GM21447 (cell line): ENCODE measurements at regions not wholly inside any gene's neighbourhood (a gene's known extent, or its start where the extent isn't known, plus 50 kb on each side); places are given as distances from the start of the nearest gene placed in this dataset.

Experiments used
- ATAC-seq: cut with Tn5 transposase; IDR thresholded peaks from one replicate; pipeline ENCODE4 v1.9.1; 2021; ENCODE audit not compliant: unreplicated experiment

DNA sequence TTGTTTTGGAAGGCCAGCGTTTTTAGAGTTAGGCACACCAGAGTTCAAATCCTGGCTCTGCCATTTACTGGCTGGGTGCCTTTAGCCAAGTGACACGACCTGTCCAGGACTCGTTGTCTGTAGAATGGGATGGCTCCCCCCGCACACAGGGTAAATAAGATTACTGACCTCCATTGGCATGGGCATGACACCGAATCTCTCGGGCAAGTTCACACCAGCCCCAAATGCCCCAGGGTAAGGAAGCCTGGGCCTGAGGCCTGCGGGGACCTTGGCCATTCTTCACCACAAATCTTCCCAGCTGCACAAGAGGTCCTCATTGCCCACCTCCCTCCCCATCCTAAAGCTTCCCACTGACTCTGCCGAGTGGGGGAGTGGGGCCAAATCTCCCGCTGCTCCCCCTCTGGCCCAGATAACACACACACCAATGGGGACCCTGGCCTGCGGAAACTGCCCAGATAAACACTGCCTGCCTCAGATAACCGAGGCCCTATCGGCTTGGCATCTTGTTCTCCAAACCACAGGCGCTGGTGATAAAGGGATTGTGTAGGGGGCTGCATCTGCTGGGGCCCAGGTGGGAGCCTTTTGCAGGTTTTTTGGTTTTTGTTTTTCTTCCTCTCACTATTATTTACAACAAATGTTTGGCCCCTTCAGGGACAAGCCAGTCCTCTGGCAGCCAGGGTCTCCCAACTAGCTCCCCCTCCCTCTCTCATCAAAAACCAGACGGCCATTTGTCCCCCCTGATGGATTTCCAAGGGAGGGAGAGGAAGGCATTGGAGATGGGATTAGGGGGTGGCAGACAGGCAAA is 75.0 kb upstream of the LHX1 start:
- no peak for ATAC-seq

DNA sequence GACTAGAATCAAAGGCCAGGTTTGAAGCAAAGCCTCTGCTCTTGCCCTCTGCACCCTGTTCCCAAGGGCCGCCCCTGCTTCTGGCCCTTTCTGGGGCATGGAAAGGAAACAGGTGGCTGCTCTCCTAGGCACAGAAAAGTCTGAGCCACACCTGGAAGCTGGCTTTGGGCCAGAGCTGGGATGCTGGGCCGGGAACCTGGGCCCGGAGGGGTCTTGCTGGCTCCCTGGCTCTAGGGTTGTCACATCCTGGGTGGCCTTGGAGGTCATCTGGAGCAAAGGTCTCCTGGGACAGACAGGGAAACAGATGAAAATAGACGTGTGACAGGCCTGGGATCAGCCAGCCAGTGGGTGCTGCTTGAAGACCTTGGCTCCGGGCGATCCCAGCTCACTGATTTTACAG is 74.1 kb upstream of the LHX1 start:
- ATAC-seq = no peak

DNA sequence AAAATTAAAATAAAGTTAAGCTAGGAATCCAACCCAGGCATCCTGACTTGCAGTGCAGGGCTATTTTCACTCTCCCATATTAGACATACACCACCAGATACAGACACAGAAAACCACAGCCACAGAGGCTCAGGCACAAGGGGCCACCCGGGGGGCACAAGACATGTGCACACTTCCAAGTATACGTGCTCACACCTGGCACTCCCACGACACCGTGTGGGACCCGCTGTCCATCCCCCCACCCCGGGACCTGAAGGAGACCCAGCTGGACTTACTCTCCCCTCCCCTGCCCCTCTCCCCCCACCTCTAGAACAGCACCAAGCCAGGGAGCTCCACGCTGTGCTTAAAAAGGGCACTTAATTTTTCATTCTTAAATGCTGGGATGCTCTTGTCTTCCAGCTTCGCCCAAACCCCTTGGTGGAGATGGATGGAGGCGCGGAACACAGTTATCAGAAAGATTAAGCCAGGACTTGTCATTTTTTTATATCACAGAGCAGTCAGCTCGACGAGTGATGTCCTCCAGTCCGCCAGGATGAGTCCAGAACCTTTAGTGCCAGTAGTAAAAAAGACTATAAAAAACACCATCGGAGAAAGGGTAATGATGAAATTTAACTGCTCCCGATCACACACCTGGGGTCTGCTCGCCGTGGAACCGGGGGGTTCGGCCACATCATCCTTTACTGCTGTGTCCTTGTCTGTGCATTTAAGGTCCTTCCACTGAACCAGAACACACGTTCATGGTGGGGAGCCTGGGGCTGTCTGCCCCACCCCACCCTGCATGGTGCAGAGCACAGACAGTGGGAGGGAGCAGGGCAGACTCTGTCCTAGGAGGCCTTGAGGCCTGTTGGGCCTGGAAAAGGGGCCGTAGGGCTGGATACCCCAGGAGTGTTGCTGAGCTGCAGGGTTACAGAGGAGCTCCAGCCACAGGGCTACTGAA is 73.3 kb upstream of the LHX1 start:
- no peak for ATAC-seq

DNA sequence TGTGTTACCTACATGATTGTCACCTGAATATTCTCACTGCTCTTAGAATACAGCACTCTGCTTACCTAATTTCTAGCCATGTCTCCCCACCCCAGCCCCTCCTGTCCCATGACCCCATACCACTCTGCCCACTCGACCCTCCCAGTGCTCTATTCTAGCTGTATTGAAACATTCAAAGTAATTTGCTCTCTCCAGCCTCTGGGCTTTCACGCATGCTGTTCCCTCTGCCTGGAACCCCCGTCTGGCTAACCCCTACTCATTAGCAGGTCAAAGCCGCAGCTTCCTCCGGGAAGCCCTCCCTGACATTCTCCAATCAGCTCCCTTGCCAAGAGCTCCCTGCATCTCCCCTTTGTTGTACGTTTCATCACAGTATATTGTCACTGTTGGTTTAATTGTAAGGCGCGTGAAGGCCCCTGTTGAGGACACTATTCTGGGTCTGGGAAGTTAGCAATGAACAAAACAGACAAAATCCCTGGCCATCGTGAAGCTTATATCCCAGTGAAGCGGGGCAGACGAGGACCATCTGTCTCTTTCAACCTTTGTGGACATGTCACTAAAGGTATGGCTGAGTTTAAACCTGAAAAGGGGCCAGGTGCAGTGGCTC is 72.3 kb upstream of the LHX1 start:
- ATAC-seq = no peak

DNA sequence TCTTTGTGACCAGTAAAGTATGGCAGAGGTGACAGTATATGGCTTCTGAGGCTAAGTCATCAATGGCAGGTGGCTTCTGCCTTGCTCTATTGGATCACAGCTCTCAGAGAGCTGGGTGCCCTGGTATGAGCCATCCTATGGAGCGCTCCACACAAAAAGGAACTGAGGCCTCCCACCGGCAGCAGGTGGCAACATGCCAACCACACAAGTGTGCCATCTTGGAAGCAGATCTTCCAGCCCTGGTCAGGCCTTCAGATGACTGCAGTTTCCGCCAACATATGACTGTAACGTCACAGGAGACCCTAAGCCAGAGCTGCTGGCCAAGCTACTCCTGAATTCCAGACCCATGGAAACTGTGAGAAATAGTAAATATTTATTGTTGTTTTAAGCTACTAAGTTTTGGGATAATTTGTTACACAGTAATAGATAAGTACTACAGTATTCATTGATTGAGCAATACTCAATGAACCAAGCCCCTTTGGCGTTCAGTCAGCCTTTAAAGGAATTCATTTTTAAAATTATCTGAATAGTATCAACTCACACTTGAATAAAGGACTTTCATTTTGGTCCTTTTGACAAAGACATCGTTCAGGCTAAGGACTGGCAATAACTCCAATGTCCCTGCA is 69.4 kb upstream of the LHX1 start:
- ATAC-seq = no peak

- ATAC-seq = no peak
Measured at GRCh38 chr17:36868777-36869176, 68.5 kb upstream of the LHX1 start.

DNA sequence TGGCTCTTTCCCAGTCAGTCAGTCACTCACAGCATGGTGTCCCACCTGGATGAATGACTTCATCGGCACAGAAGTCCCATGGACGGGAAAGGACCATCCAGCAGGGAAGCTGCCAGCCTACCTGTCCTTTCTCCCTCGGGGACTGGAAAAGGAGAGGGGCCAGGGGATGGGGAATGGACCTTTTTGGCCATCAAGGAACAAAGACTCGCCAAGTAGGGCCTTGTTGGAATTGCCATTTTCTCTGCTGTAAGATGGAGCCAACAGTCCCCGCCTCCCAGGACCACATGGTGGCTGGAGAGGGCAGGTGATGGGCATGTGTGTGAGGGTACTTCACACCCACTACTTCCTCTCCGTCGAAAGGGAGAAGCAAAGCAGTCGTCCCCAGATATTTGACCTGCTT is 67.8 kb upstream of the LHX1 start:
- no peak for ATAC-seq

DNA sequence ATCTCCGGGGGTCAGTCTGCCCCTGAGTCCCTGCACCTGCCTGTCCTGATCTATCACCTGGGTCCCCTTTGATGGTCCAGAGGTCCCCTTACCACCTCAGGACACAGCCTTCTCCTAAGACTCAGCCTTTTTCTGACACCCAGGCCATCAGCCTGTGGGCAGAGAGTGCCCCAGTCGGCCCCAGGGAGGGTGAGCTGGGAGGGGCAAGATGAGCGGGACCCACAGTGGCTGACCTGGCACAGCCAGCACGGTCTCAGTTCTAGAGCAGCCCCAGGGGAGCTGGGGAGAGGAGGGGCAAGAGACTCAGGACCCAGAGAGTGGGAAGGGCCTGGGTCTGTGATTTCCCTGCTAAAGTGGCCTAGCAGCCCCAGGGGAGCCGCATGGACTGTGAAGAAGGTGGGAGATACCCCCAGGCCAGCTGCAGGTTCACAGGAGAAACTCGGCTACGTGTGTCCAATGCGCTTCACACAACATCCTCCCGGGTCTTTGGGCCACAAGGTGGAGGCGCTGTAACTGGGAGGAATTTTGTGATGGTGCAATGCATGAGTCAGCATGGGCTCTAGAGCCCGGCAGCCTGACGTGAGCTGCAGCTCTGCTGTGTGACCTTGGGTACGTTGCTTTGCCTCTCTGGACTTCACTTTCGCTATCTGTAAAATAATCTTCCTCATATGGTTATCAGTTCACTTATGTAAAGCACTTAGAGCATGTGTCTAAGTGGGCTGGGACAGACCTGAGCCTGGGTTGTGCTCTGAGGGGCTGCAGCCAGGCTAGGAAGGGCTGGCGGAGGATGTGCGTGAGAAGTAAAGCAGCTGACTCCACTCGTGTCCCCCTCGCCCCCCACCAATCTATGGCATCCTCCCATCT is 67.2 kb upstream of the LHX1 start:
- no peak for ATAC-seq

DNA sequence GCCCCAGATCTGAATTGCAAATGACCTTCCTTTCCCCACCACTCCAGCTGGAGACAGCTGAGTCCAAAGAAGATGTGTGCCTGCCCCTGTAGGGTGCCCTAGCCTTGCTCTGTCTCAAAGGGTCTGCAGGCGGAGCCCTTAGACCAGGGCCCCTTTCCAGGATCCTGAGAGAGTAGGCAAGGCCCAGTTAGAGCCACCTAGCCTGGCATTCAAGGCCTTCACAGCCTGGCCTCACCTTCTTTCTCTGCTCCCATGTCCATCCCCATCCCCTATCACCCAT is 66.6 kb upstream of the LHX1 start:
- no peak for ATAC-seq

DNA sequence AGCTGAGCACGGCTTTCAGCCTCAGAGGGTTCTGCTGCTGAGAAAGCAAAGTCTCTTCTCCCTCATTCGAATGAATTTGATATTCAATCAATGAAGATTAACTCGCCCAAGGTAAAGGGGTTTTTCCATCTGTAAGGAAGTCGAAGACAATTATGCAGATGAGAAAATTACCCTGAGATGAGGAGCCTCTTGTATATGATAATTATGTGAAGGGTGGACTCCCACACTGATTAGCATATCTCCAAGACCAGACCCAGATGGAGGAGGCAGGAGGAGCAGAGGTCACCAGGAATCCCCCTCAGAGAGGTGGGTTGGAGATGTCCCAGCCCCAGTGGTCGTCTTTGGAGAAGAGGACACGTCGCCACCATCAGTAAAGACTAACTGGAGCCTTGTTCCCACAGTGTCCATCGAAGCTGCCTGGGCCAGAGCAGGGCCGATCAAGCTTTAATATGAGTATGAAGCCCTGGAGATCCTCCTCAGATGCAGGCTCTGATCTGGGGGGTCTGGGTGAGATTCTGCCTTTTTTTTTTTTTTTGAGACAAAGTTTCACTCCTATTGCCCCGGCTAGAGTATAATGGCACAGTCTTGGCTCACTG is 61.5 kb upstream of the LHX1 start:
- no peak for ATAC-seq

GRCh38 chr17:36876966-36877365 is 60.3 kb upstream of the LHX1 start:
- ATAC-seq = no peak

DNA sequence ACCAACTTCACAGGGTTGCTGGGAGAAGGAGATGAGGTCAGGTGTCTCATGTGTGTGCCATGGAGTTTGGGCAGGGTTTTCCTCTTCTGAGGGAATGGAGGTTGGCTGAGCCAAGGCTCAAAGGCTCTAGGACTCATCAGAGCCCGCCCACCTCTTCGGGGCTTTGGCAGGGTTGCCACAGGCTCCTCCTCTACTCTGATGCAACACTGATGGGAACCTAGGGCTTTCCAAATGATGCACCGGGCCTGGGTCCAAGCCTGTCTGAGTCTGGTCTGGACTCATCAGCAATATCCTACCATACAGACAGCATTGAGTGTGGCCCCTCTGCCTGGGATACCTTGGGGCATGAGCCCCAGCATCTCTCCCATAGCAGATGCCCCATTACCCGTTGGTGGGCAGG is 59.5 kb upstream of the LHX1 start:
- no peak for ATAC-seq

- ATAC-seq = no peak
Measured at GRCh38 chr17:36878216-36878615, 59.1 kb upstream of the LHX1 start.

GRCh38 chr17:36879027-36879426 is 58.2 kb upstream of the LHX1 start:
- no peak for ATAC-seq

GRCh38 chr17:36879624-36880131 is 57.6 kb upstream of the LHX1 start:
- no peak for ATAC-seq

- ATAC-seq = no peak
Measured at GRCh38 chr17:36880268-36880905, 56.9 kb upstream of the LHX1 start.

DNA sequence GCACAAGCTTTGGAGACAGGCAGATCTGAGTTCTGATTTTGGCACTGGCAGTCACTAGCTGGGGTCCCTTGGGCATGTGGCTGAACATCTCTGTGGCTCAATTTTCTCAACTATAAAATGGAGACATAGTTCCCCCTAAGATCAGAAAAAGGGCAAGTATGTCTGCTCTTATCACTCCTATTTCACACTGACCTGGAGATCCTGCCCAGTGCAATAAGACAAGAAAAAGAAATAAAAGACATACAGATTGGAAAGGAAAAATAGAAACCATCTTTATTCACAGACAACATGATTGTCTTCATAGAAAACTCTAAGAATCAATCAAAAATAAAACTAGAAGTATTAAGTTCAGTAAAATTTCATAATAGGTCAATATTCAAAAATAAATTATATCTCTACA is 56.0 kb upstream of the LHX1 start:
- no peak for ATAC-seq

GRCh38 chr17:36884495-36885152 is 52.7 kb upstream of the LHX1 start:
- no peak for ATAC-seq

- ATAC-seq = no peak
Measured at GRCh38 chr17:36885153-36885735, 52.0 kb upstream of the LHX1 start.
